Sigmoid colon (tissue), 4 donors: ENCODE measurements at regions not wholly inside any gene's neighbourhood (a gene's known extent, or its start where the extent isn't known, plus 50 kb on each side); places are given as distances from the start of the nearest gene placed in this dataset.

Source experiments
- EP300 ChIP-seq, 4 donors: sonication (generic); formaldehyde crosslinking; IDR thresholded peaks; one replicate each; pipeline ENCODE4 v1.6.1; 2017; ENCODE audit warnings: antibody characterized with exemption in 4 of 4
- POLR2A ChIP-seq, 2 donors: fragments of 450-650 bp; IDR thresholded peaks; one replicate each; pipeline ENCODE4 v1.6.1; 2016; ENCODE audit warnings: antibody characterized with exemption in 2 of 2, mild to moderate bottlenecking in 2 of 2, moderate library complexity in 2 of 2
- POLR2AphosphoS5 ChIP-seq, 4 donors: sonication (generic); formaldehyde crosslinking; IDR thresholded peaks; one replicate each; pipeline ENCODE4 v1.6.1; 2017; ENCODE audit warnings: antibody characterized with exemption in 4 of 4
- TF ChIP-seq, protein P1 (sequence below), 4 experiments: fragments of 450-650 bp in 3 of 4; fragments of 200-600 bp in 1 of 4; IDR thresholded peaks; one replicate each; pipeline ENCODE4 v1.5.1; 2016 to 2019; ENCODE audit warnings: antibody characterized with exemption in 4 of 4, mild to moderate bottlenecking in 3 of 4, moderate library complexity in 2 of 4

DNA sequence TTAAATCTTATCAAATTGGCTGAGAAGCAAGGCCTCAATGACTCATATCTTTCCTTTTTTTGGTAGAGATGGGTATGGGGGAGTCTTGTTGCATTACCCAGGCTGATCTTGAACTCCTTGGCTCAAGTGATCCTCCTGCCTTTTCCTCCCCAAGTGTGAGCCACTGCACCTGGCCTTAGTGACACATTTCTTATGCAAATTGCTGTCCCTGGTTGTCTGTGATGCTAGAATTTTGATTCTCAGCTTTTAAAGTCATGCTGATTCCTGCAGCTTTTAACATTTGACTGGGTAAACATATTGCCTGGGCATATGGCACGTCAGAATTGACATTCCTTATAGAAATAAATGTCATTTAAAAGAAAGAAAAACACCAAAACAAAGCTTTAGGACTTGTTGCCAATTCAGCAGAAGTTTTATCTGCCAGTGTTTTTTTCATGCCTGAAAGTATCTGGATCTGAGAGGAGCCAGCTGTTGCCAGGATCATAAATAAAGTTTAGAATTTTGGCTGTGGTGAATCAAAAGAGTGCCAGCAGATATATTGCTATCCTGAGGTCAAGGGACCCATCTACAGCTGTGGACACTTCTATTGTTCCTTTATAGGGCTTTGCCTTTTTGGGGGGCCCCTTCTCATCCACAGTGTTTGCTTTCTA, 446.7 kb upstream of the AMELY start:
- TF ChIP-seq POLR2AphosphoS5 (IDR thresholded peaks at IDR 0.05) = no peak
- TF ChIP-seq, protein P1, sequence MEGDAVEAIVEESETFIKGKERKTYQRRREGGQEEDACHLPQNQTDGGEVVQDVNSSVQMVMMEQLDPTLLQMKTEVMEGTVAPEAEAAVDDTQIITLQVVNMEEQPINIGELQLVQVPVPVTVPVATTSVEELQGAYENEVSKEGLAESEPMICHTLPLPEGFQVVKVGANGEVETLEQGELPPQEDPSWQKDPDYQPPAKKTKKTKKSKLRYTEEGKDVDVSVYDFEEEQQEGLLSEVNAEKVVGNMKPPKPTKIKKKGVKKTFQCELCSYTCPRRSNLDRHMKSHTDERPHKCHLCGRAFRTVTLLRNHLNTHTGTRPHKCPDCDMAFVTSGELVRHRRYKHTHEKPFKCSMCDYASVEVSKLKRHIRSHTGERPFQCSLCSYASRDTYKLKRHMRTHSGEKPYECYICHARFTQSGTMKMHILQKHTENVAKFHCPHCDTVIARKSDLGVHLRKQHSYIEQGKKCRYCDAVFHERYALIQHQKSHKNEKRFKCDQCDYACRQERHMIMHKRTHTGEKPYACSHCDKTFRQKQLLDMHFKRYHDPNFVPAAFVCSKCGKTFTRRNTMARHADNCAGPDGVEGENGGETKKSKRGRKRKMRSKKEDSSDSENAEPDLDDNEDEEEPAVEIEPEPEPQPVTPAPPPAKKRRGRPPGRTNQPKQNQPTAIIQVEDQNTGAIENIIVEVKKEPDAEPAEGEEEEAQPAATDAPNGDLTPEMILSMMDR (IDR thresholded peaks at IDR 0.05) = no peak
- no peak for TF ChIP-seq POLR2A (IDR thresholded peaks at IDR 0.05)
- TF ChIP-seq EP300 (IDR thresholded peaks at IDR 0.05) = no peak
